Panc1 (cell line): ENCODE measurements at regions not wholly inside any gene's neighbourhood (a gene's known extent, or its start where the extent isn't known, plus 50 kb on each side); places are given as distances from the start of the nearest gene placed in this dataset.

ENCODE experiments used
- POLR2AphosphoS5 ChIP-seq: IDR thresholded peaks from 2 replicates; pipeline ENCODE4 v1.6.1; 2012; ENCODE audit warnings: mild to moderate bottlenecking, low read depth, low read length, moderate library complexity
- TF ChIP-seq, protein P1 (sequence below): fragments of 450-650 bp; IDR thresholded peaks from 2 replicates; pipeline ENCODE4 v1.5.1; 2017; ENCODE audit warnings: mild to moderate bottlenecking
- TF ChIP-seq, protein P2 (sequence below), 2 experiments: IDR thresholded peaks; 2 replicates each; pipeline ENCODE4 v1.6.1; 2011 to 2012; ENCODE audit warnings: low read depth in 2 of 2, control low read depth in 1 of 2, low read length in 1 of 2, mild to moderate bottlenecking in 1 of 2, moderate library complexity in 1 of 2; ENCODE audit not compliant: insufficient read depth in 1 of 2

- TF ChIP-seq, protein P1, sequence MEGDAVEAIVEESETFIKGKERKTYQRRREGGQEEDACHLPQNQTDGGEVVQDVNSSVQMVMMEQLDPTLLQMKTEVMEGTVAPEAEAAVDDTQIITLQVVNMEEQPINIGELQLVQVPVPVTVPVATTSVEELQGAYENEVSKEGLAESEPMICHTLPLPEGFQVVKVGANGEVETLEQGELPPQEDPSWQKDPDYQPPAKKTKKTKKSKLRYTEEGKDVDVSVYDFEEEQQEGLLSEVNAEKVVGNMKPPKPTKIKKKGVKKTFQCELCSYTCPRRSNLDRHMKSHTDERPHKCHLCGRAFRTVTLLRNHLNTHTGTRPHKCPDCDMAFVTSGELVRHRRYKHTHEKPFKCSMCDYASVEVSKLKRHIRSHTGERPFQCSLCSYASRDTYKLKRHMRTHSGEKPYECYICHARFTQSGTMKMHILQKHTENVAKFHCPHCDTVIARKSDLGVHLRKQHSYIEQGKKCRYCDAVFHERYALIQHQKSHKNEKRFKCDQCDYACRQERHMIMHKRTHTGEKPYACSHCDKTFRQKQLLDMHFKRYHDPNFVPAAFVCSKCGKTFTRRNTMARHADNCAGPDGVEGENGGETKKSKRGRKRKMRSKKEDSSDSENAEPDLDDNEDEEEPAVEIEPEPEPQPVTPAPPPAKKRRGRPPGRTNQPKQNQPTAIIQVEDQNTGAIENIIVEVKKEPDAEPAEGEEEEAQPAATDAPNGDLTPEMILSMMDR: no peak
- TF ChIP-seq, protein P2, sequence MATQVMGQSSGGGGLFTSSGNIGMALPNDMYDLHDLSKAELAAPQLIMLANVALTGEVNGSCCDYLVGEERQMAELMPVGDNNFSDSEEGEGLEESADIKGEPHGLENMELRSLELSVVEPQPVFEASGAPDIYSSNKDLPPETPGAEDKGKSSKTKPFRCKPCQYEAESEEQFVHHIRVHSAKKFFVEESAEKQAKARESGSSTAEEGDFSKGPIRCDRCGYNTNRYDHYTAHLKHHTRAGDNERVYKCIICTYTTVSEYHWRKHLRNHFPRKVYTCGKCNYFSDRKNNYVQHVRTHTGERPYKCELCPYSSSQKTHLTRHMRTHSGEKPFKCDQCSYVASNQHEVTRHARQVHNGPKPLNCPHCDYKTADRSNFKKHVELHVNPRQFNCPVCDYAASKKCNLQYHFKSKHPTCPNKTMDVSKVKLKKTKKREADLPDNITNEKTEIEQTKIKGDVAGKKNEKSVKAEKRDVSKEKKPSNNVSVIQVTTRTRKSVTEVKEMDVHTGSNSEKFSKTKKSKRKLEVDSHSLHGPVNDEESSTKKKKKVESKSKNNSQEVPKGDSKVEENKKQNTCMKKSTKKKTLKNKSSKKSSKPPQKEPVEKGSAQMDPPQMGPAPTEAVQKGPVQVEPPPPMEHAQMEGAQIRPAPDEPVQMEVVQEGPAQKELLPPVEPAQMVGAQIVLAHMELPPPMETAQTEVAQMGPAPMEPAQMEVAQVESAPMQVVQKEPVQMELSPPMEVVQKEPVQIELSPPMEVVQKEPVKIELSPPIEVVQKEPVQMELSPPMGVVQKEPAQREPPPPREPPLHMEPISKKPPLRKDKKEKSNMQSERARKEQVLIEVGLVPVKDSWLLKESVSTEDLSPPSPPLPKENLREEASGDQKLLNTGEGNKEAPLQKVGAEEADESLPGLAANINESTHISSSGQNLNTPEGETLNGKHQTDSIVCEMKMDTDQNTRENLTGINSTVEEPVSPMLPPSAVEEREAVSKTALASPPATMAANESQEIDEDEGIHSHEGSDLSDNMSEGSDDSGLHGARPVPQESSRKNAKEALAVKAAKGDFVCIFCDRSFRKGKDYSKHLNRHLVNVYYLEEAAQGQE (IDR thresholded peaks at IDR 0.05; ENCODE audit: insufficient read depth in 1 of 2, low read depth in 2 of 2, low read length in 1 of 2): no peak
- no peak for TF ChIP-seq POLR2AphosphoS5
These were observed 80.6 kb downstream of the CCR1 start for GRCh38 chr3:46127503-46127902.
